ENCODE measurements at regions not wholly inside any gene's neighbourhood (a gene's known extent, or its start where the extent isn't known, plus 50 kb on each side); places are given as distances from the start of the nearest gene placed in this dataset.

GRCh38 chr11:95534226-95534625 lies 255.4 kb downstream of the FAM76B start:
- no peak overlapping the region for H3K4me2 ChIP-seq (ENCODE audit: low read length)
- peaks cover 18% of the 10 kb centered on the region; the same call in 1 of the 2 replicates for H3K27me3 ChIP-seq (ENCODE audit: insufficient read depth, low read length)

More at GRCh38 chr11:95534226-95534625, 255.4 kb downstream of the FAM76B start:
- no peak for DNase-seq (ENCODE audit: low read depth, low spot score)
- Histone ChIP-seq H3K79me2 (ENCODE audit: insufficient read depth, low read length) (no peaks in the 10 kb centered on the region), H3K27ac (ENCODE audit: low read depth, low read length) (no peak overlapping the region), H4K20me1 (ENCODE audit: insufficient read depth) (no peaks in the 10 kb centered on the region), H3K9me3 (ENCODE audit: control insufficient read depth in 1 of 2, insufficient read depth in 1 of 2, low read depth in 1 of 2, low read length in 2 of 2) (no peaks in the 10 kb centered on the region), H3K9me2 (ENCODE audit: insufficient read depth) (no peaks in the 10 kb centered on the region), H3K9ac (ENCODE audit: low read length) (no peak overlapping the region), H3K4me1 (ENCODE audit: control insufficient read depth in 1 of 2, insufficient read depth in 2 of 2, low read length in 2 of 2) (no peaks in the 10 kb centered on the region), H3K4me3 (replicated peaks in 1 of 2; ENCODE audit: low read depth in 1 of 2, low read length in 2 of 2) (no peak overlapping the region), H2AFZ (ENCODE audit: low read depth, low read length, poor library complexity, severe bottlenecking) (no peak overlapping the region), H3K36me3 (ENCODE audit: control insufficient read depth in 1 of 2, insufficient read depth in 2 of 2, low read length in 2 of 2) (no peaks in the 10 kb centered on the region)
- POLR2A ChIA-PET = no interaction called here
- RAD21 ChIA-PET (ENCODE audit: low non-redundant PET in 1 of 2, low total read pairs in 2 of 2, uncharacterized antibody in 2 of 2, unreplicated experiment in 2 of 2) = no interaction called here
- intact Hi-C loops (cut with micrococcal nuclease) = loop anchor here (10.0 kb wide), 1 partner anchor 61 kb away; no protein-coding TSS in a partner anchor
- ATAC-seq = no peak
- CTCF ChIA-PET = no interaction called here
- no TSS peak for BruUV-seq (replicated peaks)
- TF ChIP-seq YY1 (IDR thresholded peaks at IDR 0.05; ENCODE audit: extremely low read depth, insufficient replicate concordance, low read depth, low read length) = no peak
- TF ChIP-seq CEBPB (IDR thresholded peaks at IDR 0.05; ENCODE audit: low read depth) = no peak
- TF ChIP-seq ATF3 (IDR thresholded peaks at IDR 0.05) = no peak
- no peak for TF ChIP-seq TCF7L2 (IDR thresholded peaks at IDR 0.05; ENCODE audit: borderline replicate concordance, extremely low read depth, insufficient read depth, insufficient read length)
- TF ChIP-seq ELF1 (IDR thresholded peaks at IDR 0.05; ENCODE audit: borderline replicate concordance, low read depth) = no peak
- no peak for TF ChIP-seq SRF (IDR thresholded peaks at IDR 0.05; ENCODE audit: low read depth)
- no peak for TF ChIP-seq REST (IDR thresholded peaks at IDR 0.05; ENCODE audit: low read depth)
- TF ChIP-seq POLR2A (IDR thresholded peaks at IDR 0.05; ENCODE audit: borderline replicate concordance, extremely low read depth, insufficient read depth, insufficient read length) = no peak
- TF ChIP-seq EZH2 (IDR thresholded peaks at IDR 0.05) = no peak
- TF ChIP-seq SP1 (IDR thresholded peaks at IDR 0.05; ENCODE audit: low read depth) = no peak
- no peak for TF ChIP-seq FOSL1 (IDR thresholded peaks at IDR 0.05; ENCODE audit: low read depth)
- TF ChIP-seq ZBTB33 (IDR thresholded peaks at IDR 0.05; ENCODE audit: extremely low read depth, insufficient replicate concordance, low read length) = no peak
- TF ChIP-seq CBX3 (IDR thresholded peaks at IDR 0.05; ENCODE audit: low read depth) = no peak
- TF ChIP-seq MAX (IDR thresholded peaks at IDR 0.05) = no peak
- no peak for TF ChIP-seq CTCF (IDR thresholded peaks at IDR 0.05 in 2 of 3, conservative IDR thresholded peaks at IDR 0.05 in 1 of 3; ENCODE audit: borderline replicate concordance in 1 of 3, insufficient read depth in 1 of 3, low read depth in 2 of 3, low read length in 2 of 3)

Data from HCT116 (cell line).